Lower lobe of right lung (tissue), 2 donors: ENCODE measurements at regions not wholly inside any gene's neighbourhood (a gene's known extent, or its start where the extent isn't known, plus 50 kb on each side); places are given as distances from the start of the nearest gene placed in this dataset.
"Not testable (repeated sequence)": the region's sequence is repeated elsewhere in the genome, so short reads cannot be mapped to it uniquely, and the experiment has no call there.

Source experiments
- ATAC-seq, 2 donors: fragments of 200-7000 bp; cut with Tn5 transposase; one replicate each; pipeline ENCODE4 v1.9.1; 2020 to 2022; ENCODE audit warnings: mild to moderate bottlenecking in 2 of 2, moderate library complexity in 2 of 2
- DNase-seq: peaks from one replicate; pipeline ENCODE4 v3.0.0-alpha.2; 2020
- H3K27ac ChIP-seq: fragments of 200-600 bp; one replicate; pipeline ENCODE4 v1.8.0; 2022
- H3K27me3 ChIP-seq: fragments of 200-600 bp; one replicate; pipeline ENCODE4 v1.8.0; 2022; ENCODE audit warnings: low read depth
- H3K36me3 ChIP-seq: fragments of 200-600 bp; one replicate; pipeline ENCODE4 v1.8.0; 2022; ENCODE audit warnings: mild to moderate bottlenecking
- H3K4me1 ChIP-seq: fragments of 200-600 bp; one replicate; pipeline ENCODE4 v1.8.0; 2022
- H3K4me3 ChIP-seq: fragments of 200-600 bp; one replicate; pipeline ENCODE4 v1.8.0; 2022; ENCODE audit warnings: mild to moderate bottlenecking
- H3K9me3 ChIP-seq: fragments of 200-600 bp; one replicate; pipeline ENCODE4 v1.8.0; 2022
- CTCF ChIP-seq: fragments of 200-600 bp; IDR thresholded peaks from one replicate; pipeline ENCODE4 v1.8.0; 2022; ENCODE audit warnings: antibody characterized with exemption, mild to moderate bottlenecking
- intact Hi-C: fragments of 100-400 bp; cut with DNase I; formaldehyde crosslinking; loops from one replicate; pipeline ENCODE4 v1.11.0; 2022
- donor health status: DM: no; HTN: yes; CAD: no; lungs with severe emphysema.

GRCh38 chr14:43090380-43090779 is 1416.7 kb downstream of the FSCB start:
- ATAC-seq, result no peak
- Histone ChIP-seq H3K27me3 (no peaks in the 10 kb centered on the region), H3K4me1 (no peaks in the 10 kb centered on the region), H3K36me3 (no peaks in the 10 kb centered on the region), H3K27ac (no peak overlapping the region), H3K9me3 (no peaks in the 10 kb centered on the region), H3K4me3 (no peak overlapping the region)
- TF ChIP-seq CTCF, result no peak
- intact Hi-C loops, result no loop called here
- no peak for DNase-seq

GRCh38 chr14:43087666-43088065 is 1419.4 kb downstream of the FSCB start:
- intact Hi-C loops, result no loop called here
- no peak for TF ChIP-seq CTCF
- ATAC-seq (no peak), DNase-seq (no peak)
- Histone ChIP-seq H3K27me3 (no peaks in the 10 kb centered on the region), H3K36me3 (no peaks in the 10 kb centered on the region), H3K27ac (no peak overlapping the region), H3K9me3 (no peaks in the 10 kb centered on the region), H3K4me3 (no peak overlapping the region), H3K4me1 (no peaks in the 10 kb centered on the region)

GRCh38 chr14:43085819-43086218 is 1421.3 kb downstream of the FSCB start:
- no peak for TF ChIP-seq CTCF
- H3K36me3 ChIP-seq, result no peaks in the 10 kb centered on the region
- no peak for DNase-seq
- no peak overlapping the region for H3K4me3 ChIP-seq
- no peak overlapping the region for H3K27ac ChIP-seq
- intact Hi-C loops, result no loop called here
- H3K27me3 ChIP-seq, result no peaks in the 10 kb centered on the region
- no peaks in the 10 kb centered on the region for H3K4me1 ChIP-seq
- no peak for ATAC-seq
- no peaks in the 10 kb centered on the region for H3K9me3 ChIP-seq

- intact Hi-C loops, H3K27ac ChIP-seq, H3K36me3 ChIP-seq, H3K4me3 ChIP-seq, H3K27me3 ChIP-seq, H3K4me1 ChIP-seq, H3K9me3 ChIP-seq, ATAC-seq, DNase-seq: not testable (repeated sequence)
These were observed 1439.7 kb downstream of the FSCB start for GRCh38 chr14:43067372-43067771.

- DNase-seq, result no peak
- no peak for TF ChIP-seq CTCF
These were observed 1449.4 kb downstream of the LRFN5 start for GRCh38 chr14:43056106-43056505.

GRCh38 chr14:43052897-43053296 is 1446.2 kb downstream of the LRFN5 start:
- no peak for TF ChIP-seq CTCF
- intact Hi-C loops, result no loop called here
- no peaks in the 10 kb centered on the region for H3K27me3 ChIP-seq
- DNase-seq (no peak), ATAC-seq (no peak)
- H3K27ac ChIP-seq, result no peak overlapping the region
- H3K36me3 ChIP-seq, result no peaks in the 10 kb centered on the region
- no peaks in the 10 kb centered on the region for H3K4me1 ChIP-seq
- H3K4me3 ChIP-seq, result no peak overlapping the region
- no peaks in the 10 kb centered on the region for H3K9me3 ChIP-seq

More at GRCh38 chr14:43056106-43056505, 1449.4 kb downstream of the LRFN5 start:
- H3K36me3 ChIP-seq, result no peaks in the 10 kb centered on the region
- H3K27ac ChIP-seq, result no peak overlapping the region
- H3K9me3 ChIP-seq, result no peaks in the 10 kb centered on the region
- no peaks in the 10 kb centered on the region for H3K4me1 ChIP-seq
- no peaks in the 10 kb centered on the region for H3K27me3 ChIP-seq
- no peak for ATAC-seq
- intact Hi-C loops, result no loop called here
- no peak overlapping the region for H3K4me3 ChIP-seq
